Tibial nerve (tissue), 4 donors: ENCODE measurements at regions not wholly inside any gene's neighbourhood (a gene's known extent, or its start where the extent isn't known, plus 50 kb on each side); places are given as distances from the start of the nearest gene placed in this dataset.

ENCODE experiments used
- CTCF ChIP-seq, 5 experiments: fragments of 200-600 bp in 3 of 5; fragments of 450-650 bp in 2 of 5; sonication (generic) in 3 of 5; IDR thresholded peaks; one replicate each; pipeline ENCODE4 v1.5.1; 2016 to 2019; ENCODE audit warnings: antibody characterized with exemption in 5 of 5, mild to moderate bottlenecking in 3 of 5, moderate library complexity in 2 of 5
- EP300 ChIP-seq, 2 donors: sonication (generic); formaldehyde crosslinking; IDR thresholded peaks; one replicate each; pipeline ENCODE4 v1.6.1; 2017; ENCODE audit warnings: antibody characterized with exemption in 2 of 2, mild to moderate bottlenecking in 1 of 2
- POLR2A ChIP-seq, 2 donors: fragments of 450-650 bp; IDR thresholded peaks; one replicate each; pipeline ENCODE4 v1.6.1; 2017; ENCODE audit warnings: antibody characterized with exemption in 2 of 2, mild to moderate bottlenecking in 2 of 2, moderate library complexity in 2 of 2

- TF ChIP-seq CTCF (IDR thresholded peaks at IDR 0.05), result no peak
- no peak for TF ChIP-seq POLR2A (IDR thresholded peaks at IDR 0.05)
- peak in 1 of 2 donors; percentile 35 for TF ChIP-seq EP300 (IDR thresholded peaks at IDR 0.05)
Observed at GRCh38 chrX:3184176-3184930, 143.1 kb downstream of the ARSF start.
